Adipocyte (in vitro differentiated cells): ENCODE measurements at regions not wholly inside any gene's neighbourhood (a gene's known extent, or its start where the extent isn't known, plus 50 kb on each side); places are given as distances from the start of the nearest gene placed in this dataset.
"Not testable (repeated sequence)": the region's sequence is repeated elsewhere in the genome, so short reads cannot be mapped to it uniquely, and the experiment has no call there.

Source experiments
- DNase-seq: peaks from one replicate; pipeline ENCODE4 v3.0.0-alpha.2; 2015; ENCODE audit warnings: low read depth
- H3K27me3 ChIP-seq: replicated peaks from 2 replicates; pipeline ENCODE4 v1.7.0; 2013; ENCODE audit warnings: mild to moderate bottlenecking, low read length, moderate library complexity; ENCODE audit not compliant: control insufficient read depth, insufficient read depth
- H3K36me3 ChIP-seq: 2 replicates; pipeline ENCODE4 v1.7.0; 2013; ENCODE audit warnings: low read length, mild to moderate bottlenecking, moderate library complexity; ENCODE audit not compliant: control insufficient read depth, insufficient read depth, severe bottlenecking
- H3K4me1 ChIP-seq: 2 replicates; pipeline ENCODE4 v1.7.0; 2013; ENCODE audit warnings: mild to moderate bottlenecking, low read length, moderate library complexity; ENCODE audit not compliant: control insufficient read depth, insufficient read depth
- H3K4me3 ChIP-seq: 2 replicates; pipeline ENCODE4 v1.7.0; 2013; ENCODE audit warnings: mild to moderate bottlenecking, low read length, moderate library complexity
- H3K9ac ChIP-seq: 2 replicates; pipeline ENCODE4 v1.7.0; 2013; ENCODE audit warnings: mild to moderate bottlenecking, low read length, moderate library complexity
- H3K9me3 ChIP-seq: 2 replicates; pipeline ENCODE4 v1.7.0; 2013; ENCODE audit warnings: mild to moderate bottlenecking, low read length, moderate library complexity; ENCODE audit not compliant: control insufficient read depth

DNA sequence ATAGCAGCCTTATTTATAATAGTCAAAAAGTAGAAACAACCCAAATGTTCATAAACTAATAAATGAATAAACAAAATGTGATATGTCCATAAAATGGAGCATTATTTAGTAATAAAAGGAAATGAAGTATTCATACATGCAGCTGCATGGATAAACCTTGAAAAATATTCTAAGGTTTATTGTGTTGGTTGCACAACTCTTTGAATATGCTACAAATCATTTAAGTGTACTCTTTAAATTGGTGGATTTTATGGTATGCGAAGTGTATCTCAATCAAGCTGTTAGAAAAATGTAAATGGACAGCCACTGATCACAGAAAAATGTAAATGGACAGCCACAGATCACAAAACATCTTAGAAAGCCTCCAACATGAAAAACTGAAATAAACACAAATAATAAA lies 73.2 kb upstream of the SLC38A4 start:
- Histone ChIP-seq H3K36me3 (no peaks in the 10 kb centered on the region), H3K9me3 (no peaks in the 10 kb centered on the region), H3K27me3 (no peaks in the 10 kb centered on the region), H3K4me3 (no peak overlapping the region), H3K9ac (no peak overlapping the region), H3K4me1 (peaks cover 10% of the 10 kb centered on the region)
- no peak for DNase-seq

DNA sequence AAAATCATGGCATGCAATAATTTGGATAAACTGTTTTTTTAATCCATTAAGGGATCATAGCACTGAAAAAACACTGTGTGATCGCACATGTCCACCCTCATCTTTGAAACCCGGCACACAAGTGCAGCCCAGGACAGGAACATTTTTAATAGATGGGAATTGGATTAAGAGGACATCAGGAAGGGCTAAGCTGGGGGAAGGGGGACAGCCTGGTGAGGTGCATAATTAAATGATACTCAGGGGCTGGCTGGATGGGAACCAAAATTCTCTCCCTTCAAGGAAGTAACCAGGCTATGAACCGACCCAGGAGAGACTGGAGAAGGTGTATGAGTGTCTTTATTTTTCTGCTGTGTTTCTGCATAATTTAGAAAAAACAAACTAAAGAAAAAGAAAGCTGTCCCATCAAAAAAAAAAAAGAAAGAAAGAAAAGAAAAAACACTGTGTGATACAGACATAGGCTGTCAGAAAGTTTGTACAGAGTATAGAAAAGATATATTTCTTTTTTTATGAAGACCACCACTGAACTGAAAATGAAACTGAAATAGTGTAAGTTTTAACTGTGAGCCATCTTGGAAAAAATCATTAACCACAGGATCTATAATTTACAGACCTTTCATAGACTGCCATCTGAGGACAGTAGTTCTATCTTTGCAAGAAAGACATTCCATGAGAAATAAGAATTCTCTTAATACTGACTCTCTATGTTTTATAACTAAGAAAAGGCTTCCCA lies 75.1 kb upstream of the SLC38A4 start:
- Histone ChIP-seq H3K27me3 (no peaks in the 10 kb centered on the region), H3K9me3 (no peaks in the 10 kb centered on the region), H3K36me3 (no peaks in the 10 kb centered on the region), H3K4me3 (no peak overlapping the region), H3K9ac (no peak overlapping the region), H3K4me1 (peaks cover 21% of the 10 kb centered on the region)
- no peak for DNase-seq

DNA sequence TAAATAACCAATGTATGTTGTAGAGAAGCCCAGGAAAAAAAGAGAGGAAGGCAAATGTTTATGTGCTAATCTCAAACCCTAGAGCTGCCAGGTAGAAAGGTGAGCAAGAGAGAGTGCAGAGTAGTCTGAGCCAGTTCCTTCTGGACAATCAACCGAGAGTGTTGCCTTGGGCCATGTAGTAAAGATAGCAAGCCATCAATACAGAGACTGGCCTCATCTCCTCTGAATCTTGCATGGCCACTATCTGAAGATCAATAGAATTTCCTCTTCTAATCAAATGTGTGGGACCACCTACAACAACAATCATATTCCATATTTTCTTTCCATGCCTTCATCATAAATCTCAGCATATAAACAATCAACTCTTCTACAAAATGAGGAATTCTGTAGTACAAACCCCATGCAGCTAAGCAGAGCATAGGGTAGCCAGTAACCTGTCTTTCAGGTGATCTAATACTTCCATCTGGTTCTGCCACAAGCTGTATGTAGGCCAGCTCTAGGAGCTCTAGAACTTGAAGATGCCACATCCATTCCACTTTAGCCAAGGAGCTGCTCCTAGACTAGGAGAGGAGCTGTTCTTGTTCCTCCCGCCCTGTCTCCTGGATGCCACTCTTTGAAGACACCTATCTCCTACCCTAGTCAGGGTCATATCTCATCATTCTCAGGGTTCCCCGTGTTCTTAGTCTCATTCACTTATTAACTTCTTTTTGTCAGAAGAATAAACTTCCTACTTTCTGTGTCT lies 75.8 kb upstream of the SLC38A4 start:
- Histone ChIP-seq H3K27me3 (no peaks in the 10 kb centered on the region), H3K9ac (no peak overlapping the region), H3K4me3 (no peak overlapping the region), H3K36me3 (no peaks in the 10 kb centered on the region), H3K4me1 (peaks cover 16% of the 10 kb centered on the region), H3K9me3 (no peaks in the 10 kb centered on the region)
- DNase-seq = no peak

DNA sequence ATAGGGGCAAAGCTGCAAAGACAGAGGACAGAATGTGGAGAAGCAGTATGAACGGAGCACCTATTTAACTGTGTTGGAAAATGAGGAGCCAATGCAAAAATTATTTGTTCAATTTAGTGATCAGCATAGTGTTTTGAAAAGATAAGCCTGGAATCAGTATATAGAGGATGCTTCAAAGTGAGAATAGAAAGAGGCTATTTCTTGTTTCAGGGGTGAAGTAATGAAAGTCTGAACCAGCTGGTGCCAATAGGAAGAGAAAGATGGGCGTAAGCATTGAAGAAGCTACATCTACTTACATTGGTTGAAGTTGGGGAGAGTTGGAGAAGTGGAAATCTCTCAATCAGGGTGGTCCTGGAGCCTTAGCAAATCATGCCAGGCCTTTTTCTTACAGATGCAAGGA lies 77.3 kb upstream of the SLC38A4 start:
- H3K36me3 ChIP-seq = no peaks in the 10 kb centered on the region
- H3K9me3 ChIP-seq = no peaks in the 10 kb centered on the region
- H3K4me3 ChIP-seq = no peak overlapping the region
- no peak overlapping the region for H3K9ac ChIP-seq
- H3K4me1 ChIP-seq = peaks cover 19% of the 10 kb centered on the region
- H3K27me3 ChIP-seq = no peaks in the 10 kb centered on the region
- no peak for DNase-seq

- DNase-seq = peak; percentile 58
- no peaks in the 10 kb centered on the region for H3K36me3 ChIP-seq
- H3K4me3 ChIP-seq = peak overlapping the region; percentile 49
Measured at GRCh38 chr12:46904406-46905238, 78.8 kb upstream of the SLC38A4 start.

DNA sequence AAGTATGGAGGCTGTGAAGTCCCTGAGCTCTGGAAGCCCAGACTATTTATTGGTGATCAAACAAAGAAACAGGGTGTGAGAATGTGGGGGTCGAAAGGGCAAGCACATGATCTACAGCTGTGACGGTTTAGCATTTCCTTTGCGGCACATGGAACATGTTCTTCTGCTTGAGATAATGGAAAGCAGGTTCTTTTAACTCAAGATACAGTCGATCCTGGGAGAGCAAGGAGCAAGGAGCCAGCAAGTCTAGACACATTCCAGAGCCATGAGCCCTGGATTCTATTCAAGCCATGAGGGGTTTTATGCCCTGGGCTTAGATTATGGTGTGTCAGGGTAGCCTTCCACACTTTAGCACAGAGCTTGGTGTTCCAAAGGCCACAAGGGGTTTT lies 79.4 kb upstream of the SLC38A4 start:
- H3K36me3 ChIP-seq, H3K9me3 ChIP-seq, H3K9ac ChIP-seq, H3K27me3 ChIP-seq: not testable (repeated sequence)
- peak overlapping the region; percentile 49 for H3K4me3 ChIP-seq
- DNase-seq = peak; percentile 23
- H3K4me1 ChIP-seq = peaks cover 29% of the 10 kb centered on the region

More at GRCh38 chr12:46904406-46905238, 78.8 kb upstream of the SLC38A4 start:
- no peaks in the 10 kb centered on the region for H3K27me3 ChIP-seq
- peaks cover 29% of the 10 kb centered on the region for H3K4me1 ChIP-seq
- peaks cover under 1% of the 10 kb centered on the region for H3K9me3 ChIP-seq
- peak overlapping the region; percentile 10 for H3K9ac ChIP-seq

- no peak for DNase-seq
- Histone ChIP-seq H3K9me3 (peaks cover 24% of the 10 kb centered on the region), H3K4me1 (peaks cover 29% of the 10 kb centered on the region), H3K4me3 (no peak overlapping the region), H3K27me3 (no peaks in the 10 kb centered on the region), H3K9ac (no peak overlapping the region), H3K36me3 (no peaks in the 10 kb centered on the region)
Measured at GRCh38 chr12:46907791-46908190, 82.0 kb upstream of the SLC38A4 start.

- H3K36me3 ChIP-seq = no peaks in the 10 kb centered on the region
- H3K9ac ChIP-seq = peak overlapping the region; percentile 10
- H3K27me3 ChIP-seq = no peaks in the 10 kb centered on the region
- DNase-seq = peak; percentile 35
- H3K4me3 ChIP-seq = no peak overlapping the region
- H3K9me3 ChIP-seq = peaks cover 29% of the 10 kb centered on the region
- peaks cover 29% of the 10 kb centered on the region for H3K4me1 ChIP-seq
Measured at GRCh38 chr12:46908236-46908935, 82.6 kb upstream of the SLC38A4 start.

- Histone ChIP-seq H3K4me1 (peaks cover 29% of the 10 kb centered on the region), H3K27me3 (no peaks in the 10 kb centered on the region), H3K36me3 (no peaks in the 10 kb centered on the region), H3K4me3 (no peak overlapping the region), H3K9ac (no peak overlapping the region), H3K9me3 (peaks cover 33% of the 10 kb centered on the region)
- DNase-seq = no peak
Measured at GRCh38 chr12:46908936-46909635, 83.3 kb upstream of the SLC38A4 start.

DNA sequence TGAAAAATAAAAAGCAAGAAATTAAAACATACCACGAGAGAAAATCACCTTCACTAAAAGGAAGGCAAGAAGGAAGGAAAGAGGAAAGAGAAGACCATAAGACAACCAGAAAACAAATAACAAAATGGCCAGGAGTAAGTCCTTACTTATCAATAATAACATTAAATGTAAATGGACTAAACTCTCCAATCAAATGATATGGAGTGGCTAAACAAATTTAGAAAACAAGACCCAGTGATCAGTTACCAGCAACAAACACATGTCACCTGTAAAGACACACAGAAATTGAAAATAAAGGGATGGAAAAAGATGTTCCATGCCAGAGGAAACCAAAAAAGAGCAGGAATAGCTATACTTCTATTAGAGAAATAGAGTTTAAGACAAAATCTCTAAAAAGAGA lies 85.0 kb upstream of the SLC38A4 start:
- H3K27me3 ChIP-seq = no peaks in the 10 kb centered on the region
- DNase-seq = no peak
- H3K4me3 ChIP-seq = peak overlapping the region; percentile 53
- no peaks in the 10 kb centered on the region for H3K36me3 ChIP-seq
- peaks cover 33% of the 10 kb centered on the region for H3K9me3 ChIP-seq
- H3K4me1 ChIP-seq = peaks cover 21% of the 10 kb centered on the region
- no peak overlapping the region for H3K9ac ChIP-seq
